ENCODE measurements at regions not wholly inside any gene's neighbourhood (a gene's known extent, or its start where the extent isn't known, plus 50 kb on each side); places are given as distances from the start of the nearest gene placed in this dataset.

GRCh38 chr7:79775911-79776310 is 322.4 kb upstream of the MAGI2 start:
- TF ChIP-seq POLR2A (IDR thresholded peaks at IDR 0.05) (no peak), CTCF (IDR thresholded peaks at IDR 0.05) (no peak)

Data from Peyer's patch (tissue), 4 donors.